Cardiac muscle cell (in vitro differentiated cells and primary cell): ENCODE measurements at regions not wholly inside any gene's neighbourhood (a gene's known extent, or its start where the extent isn't known, plus 50 kb on each side); places are given as distances from the start of the nearest gene placed in this dataset.

Experiments
- DNase-seq, 2 donors: peaks; one replicate each; pipeline versions ENCODE4 v3.0.0 to v3.0.0-alpha.2; 2010 to 2017; ENCODE audit warnings: low read depth in 1 of 2, low spot score in 1 of 2
- H3K27ac ChIP-seq: fragments of 200-600 bp; sonication (generic); 2 replicates; pipeline ENCODE4 v1.5.1; 2016
- H3K27me3 ChIP-seq: fragments of 200-600 bp; sonication (generic); 2 replicates; pipeline ENCODE4 v1.6.0; 2016; ENCODE audit warnings: control low read depth
- H3K36me3 ChIP-seq: fragments of 200-600 bp; sonication (generic); 2 replicates; pipeline ENCODE4 v1.5.1; 2016; ENCODE audit warnings: control low read depth
- H3K4me1 ChIP-seq: fragments of 200-600 bp; sonication (generic); 2 replicates; pipeline ENCODE4 v1.8.1; 2017; ENCODE audit warnings: low read depth, mild to moderate bottlenecking, mixed run types
- H3K4me3 ChIP-seq: fragments of 200-600 bp; sonication (generic); 2 replicates; pipeline ENCODE4 v1.5.1; 2016; ENCODE audit warnings: mild to moderate bottlenecking
- H3K9me3 ChIP-seq: fragments of 200-600 bp; sonication (generic); 2 replicates; pipeline ENCODE4 v1.5.1; 2017; ENCODE audit warnings: low read depth, mild to moderate bottlenecking, control low read depth
- CTCF ChIP-seq: IDR thresholded peaks from 2 replicates; pipeline ENCODE4 v1.5.1; 2012; ENCODE audit warnings: low read depth, mild to moderate bottlenecking, low read length

- no peak overlapping the region for H3K27ac ChIP-seq
- TF ChIP-seq CTCF, result no peak
- no peaks in the 10 kb centered on the region for H3K4me1 ChIP-seq
- no peaks in the 10 kb centered on the region for H3K27me3 ChIP-seq
- no peak overlapping the region for H3K4me3 ChIP-seq
- DNase-seq, result no peak
- H3K9me3 ChIP-seq, result no peaks in the 10 kb centered on the region
- no peaks in the 10 kb centered on the region for H3K36me3 ChIP-seq
These were observed 153.4 kb upstream of the CAMK1G start for GRCh38 chr1:209430107-209430506.

- H3K4me3 ChIP-seq, result no peak overlapping the region
- no peaks in the 10 kb centered on the region for H3K36me3 ChIP-seq
- no peaks in the 10 kb centered on the region for H3K27me3 ChIP-seq
- H3K4me1 ChIP-seq, result no peaks in the 10 kb centered on the region
- no peaks in the 10 kb centered on the region for H3K9me3 ChIP-seq
- no peak for TF ChIP-seq CTCF
- no peak overlapping the region for H3K27ac ChIP-seq
- no peak for DNase-seq
These were observed 152.7 kb upstream of the CAMK1G start for GRCh38 chr1:209430821-209431259.

- Histone ChIP-seq H3K27me3 (no peaks in the 10 kb centered on the region), H3K4me3 (no peak overlapping the region), H3K27ac (no peak overlapping the region), H3K36me3 (no peaks in the 10 kb centered on the region), H3K4me1 (no peaks in the 10 kb centered on the region), H3K9me3 (no peaks in the 10 kb centered on the region)
- DNase-seq, result no peak
- TF ChIP-seq CTCF, result no peak
These were observed 152.1 kb upstream of the CAMK1G start for GRCh38 chr1:209431402-209431801.

GRCh38 chr1:209431813-209432442 is 151.6 kb upstream of the CAMK1G start:
- no peaks in the 10 kb centered on the region for H3K9me3 ChIP-seq
- no peaks in the 10 kb centered on the region for H3K36me3 ChIP-seq
- H3K4me1 ChIP-seq, result no peaks in the 10 kb centered on the region
- H3K4me3 ChIP-seq, result no peak overlapping the region
- TF ChIP-seq CTCF, result no peak
- DNase-seq, result no peak
- H3K27ac ChIP-seq, result no peak overlapping the region
- H3K27me3 ChIP-seq, result no peaks in the 10 kb centered on the region

DNA sequence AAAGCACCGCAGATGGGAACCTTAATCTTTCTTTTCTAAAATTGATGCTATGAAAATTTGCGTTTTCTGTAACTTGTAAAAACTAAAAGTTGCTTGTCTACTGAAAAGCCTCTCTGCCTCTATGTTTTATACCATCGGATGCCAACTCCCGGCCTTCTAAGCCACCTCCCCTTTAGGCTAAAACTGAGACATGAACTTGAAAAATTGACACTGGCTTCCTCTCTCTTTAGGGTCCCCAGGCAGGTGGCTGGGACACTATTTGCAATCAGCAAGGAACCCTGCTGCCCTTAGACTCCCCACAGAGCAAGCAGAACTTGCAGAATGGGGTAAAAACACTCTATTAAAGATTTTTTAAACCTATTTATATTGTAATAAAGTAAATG is 151.1 kb upstream of the CAMK1G start:
- no peaks in the 10 kb centered on the region for H3K36me3 ChIP-seq
- H3K4me3 ChIP-seq, result no peak overlapping the region
- TF ChIP-seq CTCF, result no peak
- H3K27ac ChIP-seq, result no peak overlapping the region
- no peak for DNase-seq
- no peaks in the 10 kb centered on the region for H3K9me3 ChIP-seq
- H3K27me3 ChIP-seq, result no peaks in the 10 kb centered on the region
- no peaks in the 10 kb centered on the region for H3K4me1 ChIP-seq

DNA sequence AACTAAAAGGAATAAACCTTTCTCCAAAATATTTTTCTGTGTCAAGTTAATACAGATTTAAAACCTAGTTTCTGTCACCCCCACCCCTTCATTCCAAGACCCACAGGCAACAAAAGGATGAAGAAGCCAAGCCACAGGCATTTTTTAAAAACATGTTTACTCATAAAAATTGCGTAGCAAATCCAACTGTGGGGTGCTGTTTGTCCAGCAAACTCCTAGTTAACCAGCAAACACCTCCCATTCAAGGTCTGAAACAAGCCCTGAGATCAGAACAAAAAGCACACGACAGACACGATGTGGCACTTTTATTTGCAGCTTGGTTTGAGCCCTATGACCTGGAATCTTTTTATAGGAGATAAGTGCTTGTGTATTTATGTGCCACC is 149.9 kb upstream of the CAMK1G start:
- no peak for DNase-seq

More for the DNA sequence above, 149.9 kb upstream of the CAMK1G start:
- Histone ChIP-seq H3K4me3 (no peak overlapping the region), H3K36me3 (no peaks in the 10 kb centered on the region), H3K27me3 (no peaks in the 10 kb centered on the region), H3K9me3 (no peaks in the 10 kb centered on the region), H3K27ac (no peak overlapping the region), H3K4me1 (no peaks in the 10 kb centered on the region)
- TF ChIP-seq CTCF, result no peak
